ENCODE measurements at regions not wholly inside any gene's neighbourhood (a gene's known extent, or its start where the extent isn't known, plus 50 kb on each side); places are given as distances from the start of the nearest gene placed in this dataset.

DNA sequence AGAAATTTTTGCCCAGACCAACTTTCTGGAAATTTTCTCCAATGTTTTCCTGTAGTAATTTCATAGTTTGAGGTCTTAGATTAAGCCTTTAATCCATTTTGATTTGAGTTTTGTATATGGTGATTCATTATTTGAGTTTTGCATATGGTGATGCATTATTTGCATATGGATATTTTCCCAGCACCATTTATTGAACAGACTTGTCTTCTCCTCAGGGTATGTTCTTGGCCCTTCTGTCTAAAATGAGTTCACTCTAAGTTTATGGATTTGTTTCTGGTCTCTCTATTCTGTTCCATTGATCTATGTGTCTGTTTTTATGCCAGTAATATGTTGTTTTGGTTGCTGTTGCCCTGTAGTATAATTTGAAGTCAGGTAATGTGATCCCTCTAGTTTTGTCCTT, 139.3 kb downstream of the SLC25A46 start:
- TF ChIP-seq, protein P1, sequence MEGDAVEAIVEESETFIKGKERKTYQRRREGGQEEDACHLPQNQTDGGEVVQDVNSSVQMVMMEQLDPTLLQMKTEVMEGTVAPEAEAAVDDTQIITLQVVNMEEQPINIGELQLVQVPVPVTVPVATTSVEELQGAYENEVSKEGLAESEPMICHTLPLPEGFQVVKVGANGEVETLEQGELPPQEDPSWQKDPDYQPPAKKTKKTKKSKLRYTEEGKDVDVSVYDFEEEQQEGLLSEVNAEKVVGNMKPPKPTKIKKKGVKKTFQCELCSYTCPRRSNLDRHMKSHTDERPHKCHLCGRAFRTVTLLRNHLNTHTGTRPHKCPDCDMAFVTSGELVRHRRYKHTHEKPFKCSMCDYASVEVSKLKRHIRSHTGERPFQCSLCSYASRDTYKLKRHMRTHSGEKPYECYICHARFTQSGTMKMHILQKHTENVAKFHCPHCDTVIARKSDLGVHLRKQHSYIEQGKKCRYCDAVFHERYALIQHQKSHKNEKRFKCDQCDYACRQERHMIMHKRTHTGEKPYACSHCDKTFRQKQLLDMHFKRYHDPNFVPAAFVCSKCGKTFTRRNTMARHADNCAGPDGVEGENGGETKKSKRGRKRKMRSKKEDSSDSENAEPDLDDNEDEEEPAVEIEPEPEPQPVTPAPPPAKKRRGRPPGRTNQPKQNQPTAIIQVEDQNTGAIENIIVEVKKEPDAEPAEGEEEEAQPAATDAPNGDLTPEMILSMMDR (conservative IDR thresholded peaks at IDR 0.05; ENCODE audit: low read depth, low read length) = no peak
- TF ChIP-seq EZH2 (IDR thresholded peaks at IDR 0.05; ENCODE audit: low read length, unreplicated experiment) = no peak
- TF ChIP-seq EZH2phosphoT487 (IDR thresholded peaks at IDR 0.05; ENCODE audit: borderline replicate concordance, low read length) = no peak
